ENCODE measurements at regions not wholly inside any gene's neighbourhood (a gene's known extent, or its start where the extent isn't known, plus 50 kb on each side); places are given as distances from the start of the nearest gene placed in this dataset.

GRCh38 chr2:221335219-221335752 lies 236.8 kb downstream of the EPHA4 start:
- Histone ChIP-seq H3K4me1 (ENCODE audit: control insufficient read depth, insufficient read depth, low read length) (no peaks in the 10 kb centered on the region), H3K4me3 (ENCODE audit: low read depth, low read length) (no peak overlapping the region), H3K36me3 (ENCODE audit: control insufficient read depth in 2 of 2, insufficient read depth in 1 of 2, low read length in 2 of 2) (no peaks in the 10 kb centered on the region), H3K9me3 (ENCODE audit: control insufficient read depth, insufficient read depth, low read depth, low read length) (no peaks in the 10 kb centered on the region), H3K27ac (ENCODE audit: extremely low read depth, low read depth, low read length) (no peak overlapping the region)
- CTCF ChIA-PET = interaction anchor here (0.7 kb wide), 1 partner anchor 52 kb away, joined by 3 read pairs; no protein-coding TSS in a partner anchor
- TF ChIP-seq ZNF645 (tag by site-specific recombination; IDR thresholded peaks at IDR 0.05) (no peak), ZNF132 (tag by site-specific recombination; IDR thresholded peaks at IDR 0.05; ENCODE audit: borderline replicate concordance) (no peak), ZNF501 (tag by site-specific recombination; IDR thresholded peaks at IDR 0.05) (no peak)
- POLR2A ChIA-PET = no interaction called here

- TF ChIP-seq ZBTB21 (tag by site-specific recombination; IDR thresholded peaks at IDR 0.05) (no peak), ZNF404 (tag by site-specific recombination; IDR thresholded peaks at IDR 0.05) (no peak), PRDM1 (tag by site-specific recombination; IDR thresholded peaks at IDR 0.05) (no peak), ZNF2 (tag by site-specific recombination; IDR thresholded peaks at IDR 0.05) (no peak), OSR2 (tag by site-specific recombination; IDR thresholded peaks at IDR 0.05) (no peak), SETDB1 (IDR thresholded peaks at IDR 0.05; ENCODE audit: insufficient read length, low read length) (no peak)
- TF ChIP-seq, protein P1, sequence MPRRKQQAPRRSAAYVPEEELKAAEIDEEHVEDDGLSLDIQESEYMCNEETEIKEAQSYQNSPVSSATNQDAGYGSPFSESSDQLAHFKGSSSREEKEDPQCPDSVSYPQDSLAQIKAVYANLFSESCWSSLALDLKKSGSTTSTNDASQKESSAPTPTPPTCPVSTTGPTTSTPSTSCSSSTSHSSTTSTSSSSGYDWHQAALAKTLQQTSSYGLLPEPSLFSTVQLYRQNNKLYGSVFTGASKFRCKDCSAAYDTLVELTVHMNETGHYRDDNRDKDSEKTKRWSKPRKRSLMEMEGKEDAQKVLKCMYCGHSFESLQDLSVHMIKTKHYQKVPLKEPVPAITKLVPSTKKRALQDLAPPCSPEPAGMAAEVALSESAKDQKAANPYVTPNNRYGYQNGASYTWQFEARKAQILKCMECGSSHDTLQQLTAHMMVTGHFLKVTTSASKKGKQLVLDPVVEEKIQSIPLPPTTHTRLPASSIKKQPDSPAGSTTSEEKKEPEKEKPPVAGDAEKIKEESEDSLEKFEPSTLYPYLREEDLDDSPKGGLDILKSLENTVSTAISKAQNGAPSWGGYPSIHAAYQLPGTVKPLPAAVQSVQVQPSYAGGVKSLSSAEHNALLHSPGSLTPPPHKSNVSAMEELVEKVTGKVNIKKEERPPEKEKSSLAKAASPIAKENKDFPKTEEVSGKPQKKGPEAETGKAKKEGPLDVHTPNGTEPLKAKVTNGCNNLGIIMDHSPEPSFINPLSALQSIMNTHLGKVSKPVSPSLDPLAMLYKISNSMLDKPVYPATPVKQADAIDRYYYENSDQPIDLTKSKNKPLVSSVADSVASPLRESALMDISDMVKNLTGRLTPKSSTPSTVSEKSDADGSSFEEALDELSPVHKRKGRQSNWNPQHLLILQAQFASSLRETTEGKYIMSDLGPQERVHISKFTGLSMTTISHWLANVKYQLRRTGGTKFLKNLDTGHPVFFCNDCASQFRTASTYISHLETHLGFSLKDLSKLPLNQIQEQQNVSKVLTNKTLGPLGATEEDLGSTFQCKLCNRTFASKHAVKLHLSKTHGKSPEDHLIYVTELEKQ (tag by site-specific recombination; IDR thresholded peaks at IDR 0.05; ENCODE audit: borderline replicate concordance) = no peak
- H3K4me1 ChIP-seq (ENCODE audit: control insufficient read depth, insufficient read depth, low read length) = no peaks in the 10 kb centered on the region
- no peaks in the 10 kb centered on the region for H3K36me3 ChIP-seq (ENCODE audit: control insufficient read depth in 2 of 2, insufficient read depth in 1 of 2, low read length in 2 of 2)
- H3K27ac ChIP-seq (ENCODE audit: extremely low read depth, low read depth, low read length) = no peak overlapping the region
- ChIA-PET POLR2A (no interaction called here), CTCF (no interaction called here)
- no peaks in the 10 kb centered on the region for H3K9me3 ChIP-seq (ENCODE audit: control insufficient read depth, insufficient read depth, low read depth, low read length)
- no peak overlapping the region for H3K4me3 ChIP-seq (ENCODE audit: low read depth, low read length)
Measured at GRCh38 chr2:221336967-221337366, 235.1 kb downstream of the EPHA4 start.

DNA sequence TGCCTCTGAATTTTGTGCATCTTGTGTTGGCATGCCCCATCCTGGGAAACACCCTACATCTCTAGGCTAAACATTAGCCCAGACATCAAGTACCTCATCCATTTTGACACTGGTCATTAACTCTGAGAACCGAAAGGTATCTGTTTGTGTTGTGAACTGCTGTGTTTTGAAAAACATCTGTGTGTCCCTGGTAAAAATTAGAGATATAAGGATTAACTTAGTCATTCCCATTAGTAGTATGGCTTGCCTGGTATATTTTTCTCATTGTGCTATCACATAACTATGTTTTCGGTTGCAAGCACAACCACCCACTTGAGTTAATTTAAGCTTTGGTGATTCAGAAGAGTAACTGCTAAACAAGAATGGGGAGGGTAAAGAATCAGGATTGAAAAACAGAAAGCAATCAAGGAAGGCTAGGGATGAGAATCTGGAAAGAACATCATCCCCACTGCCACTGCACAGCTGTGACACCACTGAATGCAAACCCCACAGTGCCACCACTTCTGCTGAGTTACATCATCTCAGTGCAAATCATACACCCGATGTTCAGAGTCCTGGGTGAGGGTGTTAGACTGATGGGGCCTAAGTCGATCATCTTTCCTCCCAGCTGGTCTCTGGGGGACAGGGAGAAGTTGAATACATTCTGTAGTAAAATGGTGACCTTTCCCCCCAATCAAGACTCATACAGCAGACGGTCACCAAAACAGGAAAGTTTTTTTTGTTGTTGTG lies 234.0 kb downstream of the EPHA4 start:
- Histone ChIP-seq H3K9me3 (ENCODE audit: control insufficient read depth, insufficient read depth, low read depth, low read length) (no peaks in the 10 kb centered on the region), H3K36me3 (ENCODE audit: control insufficient read depth in 2 of 2, insufficient read depth in 1 of 2, low read length in 2 of 2) (no peaks in the 10 kb centered on the region), H3K4me3 (ENCODE audit: low read depth, low read length) (no peak overlapping the region), H3K27ac (ENCODE audit: extremely low read depth, low read depth, low read length) (no peak overlapping the region), H3K4me1 (ENCODE audit: control insufficient read depth, insufficient read depth, low read length) (no peaks in the 10 kb centered on the region)
- POLR2A ChIA-PET = no interaction called here
- CTCF ChIA-PET = interaction anchor here (0.6 kb wide), 1 partner anchor 26 kb away, joined by 3 read pairs; no protein-coding TSS in a partner anchor
- TF ChIP-seq PRDM6 (tag by site-specific recombination; IDR thresholded peaks at IDR 0.05) (no peak), ZNF677 (tag by site-specific recombination; IDR thresholded peaks at IDR 0.05) (no peak), ZNF558 (tag by site-specific recombination; IDR thresholded peaks at IDR 0.05) (no peak), ZNF202 (tag by site-specific recombination; IDR thresholded peaks at IDR 0.05; ENCODE audit: borderline replicate concordance) (no peak), GLIS1 (tag by site-specific recombination; IDR thresholded peaks at IDR 0.05) (no peak), YY1 (tag by site-specific recombination; IDR thresholded peaks at IDR 0.05) (no peak), ZNF837 (tag by site-specific recombination; IDR thresholded peaks at IDR 0.05) (no peak), OSR2 (tag by site-specific recombination; IDR thresholded peaks at IDR 0.05) (no peak), REST (tag by site-specific recombination; IDR thresholded peaks at IDR 0.05) (no peak)
- TF ChIP-seq, protein P2, sequence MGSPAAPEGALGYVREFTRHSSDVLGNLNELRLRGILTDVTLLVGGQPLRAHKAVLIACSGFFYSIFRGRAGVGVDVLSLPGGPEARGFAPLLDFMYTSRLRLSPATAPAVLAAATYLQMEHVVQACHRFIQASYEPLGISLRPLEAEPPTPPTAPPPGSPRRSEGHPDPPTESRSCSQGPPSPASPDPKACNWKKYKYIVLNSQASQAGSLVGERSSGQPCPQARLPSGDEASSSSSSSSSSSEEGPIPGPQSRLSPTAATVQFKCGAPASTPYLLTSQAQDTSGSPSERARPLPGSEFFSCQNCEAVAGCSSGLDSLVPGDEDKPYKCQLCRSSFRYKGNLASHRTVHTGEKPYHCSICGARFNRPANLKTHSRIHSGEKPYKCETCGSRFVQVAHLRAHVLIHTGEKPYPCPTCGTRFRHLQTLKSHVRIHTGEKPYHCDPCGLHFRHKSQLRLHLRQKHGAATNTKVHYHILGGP (tag by site-specific recombination; IDR thresholded peaks at IDR 0.05) = no peak
